Stimulated activated CD8-positive, alpha-beta memory T cell treated with anti-CD3 and anti-CD28 coated beads, Interleukin-7, amount 100 ng/mL, for 48 hours (primary cell): ENCODE measurements at regions not wholly inside any gene's neighbourhood (a gene's known extent, or its start where the extent isn't known, plus 50 kb on each side); places are given as distances from the start of the nearest gene placed in this dataset.

Experiments
- DNase-seq, 2 donors: peaks; one replicate each; pipeline ENCODE4 v3.0.0-alpha.2; 2020; ENCODE audit warnings: low read depth in 1 of 2; ENCODE audit errors: extremely low read depth in 1 of 2

GRCh38 chr5:174877987-174878386 is 153.6 kb downstream of the MSX2 start:
- no peak for DNase-seq

- no peak for DNase-seq
These were observed 147.9 kb downstream of the MSX2 start for GRCh38 chr5:174872271-174872670.

- DNase-seq: no peak
These were observed 127.8 kb downstream of the MSX2 start for GRCh38 chr5:174852143-174852542.

- no peak for DNase-seq
These were observed 126.3 kb downstream of the MSX2 start for GRCh38 chr5:174850565-174851169.

DNA sequence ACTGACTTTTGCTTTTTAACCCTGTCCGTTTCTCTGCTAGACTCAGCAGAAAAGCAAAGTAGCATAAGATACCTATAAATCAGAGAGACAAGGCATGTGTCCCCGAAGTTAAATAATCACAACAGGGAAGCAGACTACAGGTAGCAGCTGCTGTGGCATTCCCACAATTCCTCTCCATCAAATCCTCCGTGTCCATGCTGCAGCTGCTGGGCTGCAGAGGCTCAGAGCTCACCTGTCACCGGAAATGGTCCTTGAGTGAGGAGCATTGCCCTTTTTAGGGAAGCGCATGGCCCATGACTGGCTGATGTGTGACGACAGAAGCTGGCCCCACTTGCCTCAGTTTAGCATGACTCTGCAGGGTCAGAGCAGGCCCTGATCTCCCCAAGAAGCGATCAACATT is 125.0 kb downstream of the MSX2 start:
- no peak for DNase-seq

- no peak for DNase-seq
These were observed 120.6 kb downstream of the MSX2 start for GRCh38 chr5:174844971-174845370.

DNA sequence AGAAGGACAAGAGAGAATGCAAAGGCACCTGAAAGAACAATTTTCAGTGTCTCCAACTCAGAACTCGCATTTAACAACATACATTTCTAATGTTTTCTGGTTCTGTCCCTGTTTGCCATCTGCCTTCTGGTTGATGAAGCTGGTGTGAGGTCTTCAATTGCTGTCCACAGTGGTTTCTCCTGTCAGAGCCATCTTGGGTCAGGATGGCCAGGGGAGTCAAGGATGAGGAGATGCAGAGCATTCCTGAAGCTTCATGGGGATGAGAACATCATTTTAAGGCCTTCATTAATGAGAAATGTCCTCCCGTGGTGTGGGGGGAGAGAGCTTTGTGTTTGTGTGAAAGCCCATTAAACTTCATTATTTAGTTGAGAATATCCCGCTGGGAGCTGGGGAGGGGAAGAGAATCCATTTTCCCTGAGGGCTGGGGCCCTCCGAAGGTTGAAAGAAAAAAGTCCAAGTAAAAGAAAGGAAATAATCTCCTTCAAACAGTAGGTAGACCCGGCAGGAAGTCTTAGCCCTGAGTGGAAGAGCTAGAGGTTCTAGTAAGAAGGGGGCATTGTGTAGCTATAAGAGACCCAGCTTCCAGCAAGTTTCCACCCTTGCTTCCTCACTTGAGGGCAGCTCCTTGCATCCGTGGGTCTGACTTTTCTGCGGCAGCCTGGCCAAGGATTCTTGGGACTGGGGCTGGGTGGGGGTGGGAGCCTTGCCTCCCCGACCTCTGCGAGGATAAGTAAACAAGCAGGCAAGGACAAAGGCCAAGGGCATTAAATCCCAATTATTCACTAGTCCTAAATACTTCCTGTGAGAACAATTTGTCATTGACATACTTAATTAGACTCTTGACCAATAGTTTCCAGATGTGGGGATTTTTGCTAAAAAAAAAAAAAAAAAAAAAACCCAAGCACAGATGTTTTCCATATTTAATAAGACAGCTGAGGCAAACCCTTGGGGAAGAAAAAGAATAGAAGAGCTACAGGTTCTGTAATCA is 119.2 kb downstream of the MSX2 start:
- DNase-seq: no peak

GRCh38 chr5:174840435-174840834 is 116.1 kb downstream of the MSX2 start:
- DNase-seq: no peak

- no peak for DNase-seq
These were observed 114.8 kb downstream of the MSX2 start for GRCh38 chr5:174839196-174839595.

DNA sequence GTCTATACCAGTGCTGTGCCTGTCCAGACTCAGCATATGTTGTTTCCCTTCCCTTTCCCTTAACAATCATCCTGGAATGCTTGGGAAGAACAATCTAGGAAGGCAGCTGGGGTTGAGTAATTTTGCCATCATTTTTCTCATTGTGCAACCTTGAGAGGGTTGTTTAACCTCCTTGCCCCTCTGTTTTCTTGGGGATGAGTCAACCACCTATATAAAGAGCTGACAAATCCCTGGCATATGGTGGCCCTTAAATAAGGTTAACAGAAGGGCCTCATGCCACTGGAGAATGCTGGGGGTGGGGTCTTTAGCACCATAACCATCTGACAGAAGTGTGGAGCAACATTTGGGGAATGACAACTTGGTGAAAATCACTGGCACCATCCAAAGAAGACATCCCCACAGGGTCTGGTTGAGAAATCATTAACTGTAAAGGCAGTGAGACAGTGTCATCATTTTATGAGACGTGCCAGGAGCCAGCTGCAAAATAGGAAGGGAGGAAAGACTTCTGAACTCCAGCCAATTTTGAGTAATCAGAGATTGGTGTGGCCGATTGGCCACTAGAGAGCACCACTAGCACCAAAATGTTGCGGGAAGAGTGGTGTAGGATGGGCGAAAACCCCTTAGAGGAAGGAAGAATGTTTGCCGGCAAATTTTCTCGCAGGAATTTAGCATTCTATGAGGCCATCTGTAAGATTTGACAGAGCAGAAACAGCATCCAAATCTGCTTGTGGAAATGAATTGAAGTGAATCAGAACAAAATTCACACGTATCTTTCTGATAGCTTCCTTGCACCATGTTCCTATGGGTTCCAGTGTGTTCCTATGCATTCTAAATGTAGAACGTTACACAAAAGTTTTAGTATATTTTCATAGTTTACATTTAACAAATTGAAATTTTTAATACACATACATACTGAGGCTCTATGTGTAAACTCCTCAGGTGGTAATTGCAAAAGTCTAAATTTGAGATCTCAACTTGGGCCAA is 113.8 kb downstream of the MSX2 start:
- no peak for DNase-seq

GRCh38 chr5:174834081-174834480 is 109.7 kb downstream of the MSX2 start:
- DNase-seq: no peak

DNA sequence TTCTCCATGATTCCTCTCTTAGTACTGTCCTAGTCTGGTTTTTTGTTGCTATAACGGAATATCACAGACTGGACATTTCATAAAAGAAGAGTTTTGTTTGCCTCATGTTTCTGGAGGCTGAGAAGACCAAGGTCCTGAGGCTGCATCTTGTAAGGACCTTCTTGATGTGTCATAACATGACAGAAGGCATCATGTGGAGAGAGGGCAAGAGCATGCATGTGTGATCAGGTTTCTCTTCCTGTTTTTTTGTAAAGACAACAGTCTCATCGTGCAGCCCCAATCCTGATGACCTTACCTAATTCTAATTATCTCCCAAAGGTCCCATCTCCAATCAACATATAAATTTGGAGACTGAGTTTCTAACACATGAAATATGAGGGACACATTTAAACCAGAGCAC is 108.4 kb downstream of the MSX2 start:
- no peak for DNase-seq

DNA sequence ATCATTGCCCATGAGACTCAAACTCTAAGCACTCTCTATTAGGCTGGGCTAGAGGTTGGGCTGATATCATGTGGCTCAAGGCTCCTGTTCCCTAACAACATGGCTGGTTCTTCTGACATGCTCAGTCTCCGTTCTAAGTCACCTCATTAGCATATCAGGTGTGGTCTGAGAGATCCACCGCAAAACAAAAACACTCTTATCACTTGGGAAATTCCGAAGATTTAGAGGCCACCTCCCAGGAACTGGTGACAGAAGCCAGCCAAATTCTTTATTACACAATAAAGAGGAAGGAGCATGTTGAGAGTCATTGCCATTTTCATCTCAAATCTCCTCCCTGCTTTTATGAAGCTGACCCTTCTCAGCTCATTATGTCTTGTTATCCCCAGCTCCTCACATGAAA is 107.6 kb downstream of the MSX2 start:
- DNase-seq: no peak

- DNase-seq: no peak
These were observed 106.8 kb downstream of the MSX2 start for GRCh38 chr5:174831031-174831660.

DNA sequence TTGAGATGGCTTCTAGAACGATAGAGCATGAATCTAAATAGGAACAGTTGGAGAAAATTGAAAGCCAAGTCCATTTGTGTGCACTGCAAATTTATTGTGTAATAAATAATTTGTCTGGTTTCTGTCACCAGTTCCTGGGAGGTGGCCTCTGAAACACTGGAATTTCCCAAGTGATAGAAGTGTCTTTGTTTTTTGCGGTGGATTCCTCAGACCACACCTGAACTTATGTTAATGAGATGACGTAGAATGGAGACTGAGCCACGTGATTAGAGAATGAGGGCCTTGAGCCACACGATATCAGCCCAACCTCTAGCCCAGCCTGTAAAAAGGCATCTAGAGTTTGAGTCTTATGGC is 105.1 kb downstream of the MSX2 start:
- DNase-seq: no peak

GRCh38 chr5:174828804-174829510 is 104.6 kb downstream of the MSX2 start:
- no peak for DNase-seq

DNA sequence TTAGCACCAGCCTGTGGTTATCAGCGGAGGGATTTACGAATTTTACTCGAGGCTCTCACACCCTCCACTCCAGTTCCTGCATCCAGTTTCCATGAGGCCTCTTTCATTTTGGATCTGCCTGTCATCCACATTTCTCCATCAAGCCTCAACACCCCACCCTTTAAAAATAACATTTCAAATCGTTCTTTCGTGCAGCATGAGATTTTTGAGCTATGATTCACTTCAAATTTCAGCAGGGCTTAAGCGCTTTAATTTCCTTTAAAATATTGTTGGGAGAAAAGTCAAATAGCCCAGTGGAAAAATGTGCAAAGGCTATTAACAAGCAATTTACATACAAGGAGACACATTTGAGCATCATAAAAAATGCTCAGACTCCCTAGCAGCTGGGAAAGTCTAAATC is 103.2 kb downstream of the MSX2 start:
- no peak for DNase-seq

- no peak for DNase-seq
These were observed 101.2 kb downstream of the MSX2 start for GRCh38 chr5:174825587-174825986.

- no peak for DNase-seq
These were observed 94.0 kb downstream of the MSX2 start for GRCh38 chr5:174818430-174818829.

DNA sequence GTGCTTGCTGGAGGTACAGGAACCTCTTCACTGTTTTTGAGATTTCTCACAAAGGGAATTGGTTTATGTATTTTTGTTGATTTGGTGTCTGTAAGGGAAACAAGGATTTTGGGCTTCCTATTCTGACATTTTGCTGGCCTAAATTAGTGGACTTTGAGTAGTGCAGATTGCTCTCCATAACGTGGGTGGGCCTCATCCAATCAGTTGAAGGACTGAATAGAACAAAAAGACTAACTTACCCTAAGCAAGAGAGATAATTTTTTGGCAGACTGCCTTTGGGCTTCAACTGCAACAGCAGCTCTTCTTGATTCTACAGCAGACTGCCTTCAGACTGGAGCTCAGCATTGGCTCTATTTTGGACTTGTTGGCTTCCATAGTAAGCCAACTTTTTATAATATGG is 93.2 kb downstream of the MSX2 start:
- DNase-seq: no peak
